COLO668 (cell line): ENCODE measurements at regions not wholly inside any gene's neighbourhood (a gene's known extent, or its start where the extent isn't known, plus 50 kb on each side); places are given as distances from the start of the nearest gene placed in this dataset.
A peak's percentile ranks its signal among the peaks of the same experiment; 100 is the strongest.
"Not testable (repeated sequence)": the region's sequence is repeated elsewhere in the genome, so short reads cannot be mapped to it uniquely, and the experiment has no call there.

ENCODE experiments used
- DNase-seq: peaks from one replicate; lab custom pipeline; 2025; ENCODE audit not compliant: unreplicated experiment; lab: John Stamatoyannopoulos, UW

- no peak for DNase-seq
These were observed 305.3 kb upstream of the RGS17 start for GRCh38 chr6:153436351-153436750.

- no peak for DNase-seq
These were observed 304.7 kb upstream of the RGS17 start for GRCh38 chr6:153435787-153436186.

- DNase-seq = no peak
These were observed 294.5 kb upstream of the RGS17 start for GRCh38 chr6:153425536-153425935.

DNA sequence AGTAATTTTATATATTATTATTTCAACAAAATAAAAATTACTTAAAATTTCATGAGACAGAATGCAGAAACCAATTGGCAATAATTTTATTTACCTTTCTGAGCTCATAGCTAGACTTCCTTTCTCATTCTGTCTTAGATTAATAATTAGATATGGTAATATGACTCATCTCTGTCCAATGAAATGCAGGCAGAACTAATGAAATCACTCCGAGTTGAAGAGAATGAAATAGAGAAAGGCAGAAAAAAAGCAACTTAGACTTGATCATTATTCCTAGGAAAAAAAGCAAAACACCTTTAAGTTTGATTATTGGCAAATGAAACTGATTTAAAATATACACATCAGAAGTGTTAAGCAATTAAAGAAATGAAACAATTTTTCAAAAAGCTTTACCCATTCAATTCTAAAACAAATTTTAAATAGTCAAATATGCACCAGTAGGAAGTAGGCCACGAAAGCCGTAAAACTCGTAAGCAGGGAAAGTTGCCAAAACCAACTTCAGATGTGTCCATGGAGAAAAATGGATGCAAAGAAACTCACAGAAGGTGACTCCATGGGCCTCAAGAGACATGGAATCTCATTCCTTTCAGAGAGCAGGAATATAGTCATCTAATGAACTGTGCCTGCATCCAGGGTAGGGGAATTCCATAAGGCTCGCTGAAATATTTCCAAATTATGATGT, 293.8 kb upstream of the RGS17 start:
- no peak for DNase-seq

DNA sequence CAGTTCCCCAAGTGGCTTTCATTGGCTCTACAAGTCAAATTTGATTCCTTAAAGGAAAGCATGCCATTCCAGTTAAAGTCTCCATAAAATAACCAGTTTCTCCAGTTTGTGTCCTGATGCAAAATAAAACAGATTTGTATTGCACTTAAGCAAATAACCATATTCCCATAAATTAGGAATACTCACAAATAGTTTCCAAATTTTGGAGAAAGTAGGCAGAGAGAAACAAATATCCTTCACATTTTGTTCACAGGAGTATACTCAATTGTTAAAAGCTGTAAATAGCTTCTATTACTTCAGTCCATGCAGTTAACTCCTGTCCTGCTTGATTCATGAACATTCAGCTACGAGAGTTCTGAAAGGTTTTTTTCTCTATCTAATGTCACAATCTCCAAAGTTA, 281.4 kb upstream of the RGS17 start:
- DNase-seq = no peak

DNA sequence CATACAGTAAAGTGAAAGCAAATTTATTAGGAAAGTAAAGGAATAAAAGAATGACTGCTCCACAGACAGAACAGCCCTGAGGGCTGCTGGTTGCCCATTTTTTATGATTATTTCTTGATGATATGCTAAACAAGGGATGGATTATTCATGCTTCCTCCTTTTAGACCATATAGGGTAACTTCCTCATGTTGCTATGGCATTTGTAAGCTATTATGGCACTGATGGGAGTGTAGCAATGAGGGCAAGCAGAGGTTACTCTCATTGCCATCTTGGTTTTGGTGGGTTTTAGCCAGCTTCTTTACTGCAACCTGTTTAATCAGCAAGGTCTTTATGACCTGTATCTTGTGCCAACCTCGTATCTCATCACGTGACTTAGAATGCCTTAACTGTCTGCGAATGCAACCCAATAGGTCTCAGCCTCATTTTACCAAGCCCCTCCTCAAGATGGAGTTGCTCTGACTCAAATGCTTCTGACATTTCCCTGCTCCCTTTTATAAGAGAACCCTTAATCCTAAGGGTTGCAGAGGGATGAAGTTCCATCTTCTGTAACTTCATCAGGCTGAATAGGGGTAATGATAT, 280.1 kb upstream of the RGS17 start:
- no peak for DNase-seq

- no peak for DNase-seq
These were observed 274.8 kb upstream of the RGS17 start for GRCh38 chr6:153405931-153406330.

DNA sequence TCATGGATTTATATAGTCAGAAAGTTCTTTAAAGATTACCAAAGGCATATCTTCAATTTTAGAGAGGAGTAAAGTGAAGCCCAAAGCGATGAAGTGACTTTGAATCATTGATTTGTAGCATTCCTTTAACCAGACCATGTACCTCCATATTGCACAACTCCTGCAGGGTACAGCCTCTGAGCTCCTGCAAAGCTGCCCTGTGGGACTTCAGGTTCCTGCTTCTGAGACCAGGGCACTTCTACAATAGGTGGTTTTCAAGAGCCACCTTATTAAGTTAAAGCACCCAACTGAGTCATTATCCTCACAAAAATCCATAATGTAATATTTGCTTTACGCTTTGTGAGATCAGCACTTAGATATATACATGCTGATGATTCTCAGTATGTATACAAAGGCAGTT, 270.7 kb upstream of the RGS17 start:
- DNase-seq = peak; percentile 1

GRCh38 chr6:153392156-153392555, 261.1 kb upstream of the RGS17 start:
- DNase-seq = no peak

GRCh38 chr6:153373869-153374268, 242.8 kb upstream of the RGS17 start:
- DNase-seq = no peak

DNA sequence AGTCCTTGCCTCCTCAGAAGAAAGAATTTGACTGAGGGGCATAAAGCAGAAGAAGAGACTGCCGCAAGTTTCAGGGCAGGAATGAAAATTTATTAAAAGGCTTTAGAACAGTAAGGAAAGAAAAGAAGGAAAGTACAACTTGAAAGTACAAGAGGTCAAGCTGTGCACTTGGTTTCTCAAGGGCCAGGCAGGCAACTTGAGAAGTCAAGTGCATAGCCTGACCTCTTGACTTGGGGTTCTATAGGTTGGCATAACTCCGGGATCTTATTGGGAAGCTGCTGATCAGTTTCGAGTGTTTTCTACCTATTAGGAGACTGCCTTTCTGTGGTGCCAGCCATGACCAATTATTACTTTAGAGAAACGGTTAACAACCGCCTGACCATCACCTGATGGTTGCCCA, 237.0 kb upstream of the RGS17 start:
- no peak for DNase-seq

- no peak for DNase-seq
These were observed 235.9 kb upstream of the RGS17 start for GRCh38 chr6:153367021-153367420.

DNA sequence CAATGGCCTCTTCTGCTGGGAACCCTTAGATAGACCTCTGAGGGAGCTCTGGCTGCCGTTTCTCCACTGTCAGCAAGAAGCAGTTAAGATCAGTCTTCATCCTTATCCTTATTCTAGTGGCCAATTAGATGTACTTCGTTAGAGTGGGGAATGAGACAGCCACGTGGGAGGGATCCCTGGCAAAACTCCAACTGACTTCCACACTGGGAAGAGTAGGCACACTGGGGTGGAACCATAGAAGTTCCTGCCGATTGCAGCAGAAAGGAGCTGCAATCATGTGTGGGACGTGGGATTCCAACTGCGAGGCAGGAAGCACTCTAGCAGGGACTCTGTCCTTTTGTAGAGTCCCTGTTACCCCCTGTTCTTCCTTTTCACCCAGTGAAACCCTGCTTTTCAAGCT, 226.3 kb upstream of the RGS17 start:
- DNase-seq = no peak

DNA sequence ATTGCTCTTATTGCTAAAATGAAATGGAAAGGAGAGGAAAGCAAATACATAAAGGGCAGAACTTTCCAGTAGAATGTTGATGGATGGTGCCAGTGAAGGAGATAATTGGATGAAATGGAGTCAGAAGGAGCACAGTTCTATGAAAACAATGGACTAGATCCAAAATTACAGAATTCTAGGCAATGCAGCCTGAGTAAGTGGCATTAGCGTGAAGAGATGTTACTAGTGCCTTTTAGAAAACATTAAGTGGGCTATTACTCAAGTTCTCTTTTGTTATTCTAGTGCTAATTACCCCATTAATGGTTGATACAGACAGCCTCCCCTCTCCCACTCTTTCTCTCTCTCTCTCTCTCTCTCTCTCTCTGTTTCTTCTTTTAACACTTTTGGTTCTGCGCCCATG, 209.5 kb upstream of the RGS17 start:
- DNase-seq = no peak

GRCh38 chr6:153334121-153334520, 203.0 kb upstream of the RGS17 start:
- DNase-seq = no peak

- DNase-seq = not testable (repeated sequence)
These were observed 200.1 kb upstream of the RGS17 start for GRCh38 chr6:153331221-153331620.

GRCh38 chr6:153328194-153328593, 197.1 kb upstream of the RGS17 start:
- DNase-seq = no peak

DNA sequence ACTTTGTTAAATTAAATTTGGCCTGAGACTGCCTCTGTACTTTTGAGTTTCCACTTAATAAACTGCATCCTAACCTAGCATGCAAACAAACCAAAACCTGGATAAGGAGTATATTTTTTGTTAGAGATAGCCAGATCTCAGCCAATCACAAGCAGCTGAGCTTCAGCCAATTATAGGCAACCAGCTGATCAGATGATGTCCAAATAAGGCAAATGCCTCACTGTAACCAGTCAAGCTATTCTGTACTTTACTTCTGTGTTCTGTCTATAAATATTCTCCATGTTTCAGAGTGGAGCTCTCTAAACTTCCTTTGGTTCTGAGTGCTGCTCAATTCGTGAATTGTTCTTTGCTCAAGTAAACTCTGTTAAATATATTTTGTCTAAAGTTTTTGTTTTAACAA, 194.6 kb upstream of the RGS17 start:
- no peak for DNase-seq

GRCh38 chr6:153312634-153313033, 181.6 kb upstream of the RGS17 start:
- peak; percentile 57 for DNase-seq

DNA sequence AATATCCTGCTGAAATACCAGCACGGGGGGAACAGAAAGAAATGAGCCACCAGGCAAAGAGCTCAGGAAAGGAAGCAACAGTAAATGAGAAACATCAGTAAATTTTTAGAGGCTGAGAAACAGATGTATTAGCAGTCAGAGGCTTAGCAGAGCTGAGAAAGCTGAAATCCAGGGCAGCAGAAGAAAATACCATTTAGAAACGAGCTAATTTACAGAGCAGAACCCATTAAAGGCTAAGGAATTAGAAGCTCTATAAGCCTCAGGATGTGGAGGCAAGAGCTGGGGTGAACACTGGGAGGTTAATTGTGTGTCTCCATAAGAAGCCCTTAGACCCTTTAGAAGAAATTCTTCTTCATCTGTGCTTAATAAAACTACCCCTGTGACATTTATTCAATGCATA, 178.6 kb upstream of the RGS17 start:
- no peak for DNase-seq

- no peak for DNase-seq
These were observed 171.1 kb upstream of the RGS17 start for GRCh38 chr6:153302133-153302532.

DNA sequence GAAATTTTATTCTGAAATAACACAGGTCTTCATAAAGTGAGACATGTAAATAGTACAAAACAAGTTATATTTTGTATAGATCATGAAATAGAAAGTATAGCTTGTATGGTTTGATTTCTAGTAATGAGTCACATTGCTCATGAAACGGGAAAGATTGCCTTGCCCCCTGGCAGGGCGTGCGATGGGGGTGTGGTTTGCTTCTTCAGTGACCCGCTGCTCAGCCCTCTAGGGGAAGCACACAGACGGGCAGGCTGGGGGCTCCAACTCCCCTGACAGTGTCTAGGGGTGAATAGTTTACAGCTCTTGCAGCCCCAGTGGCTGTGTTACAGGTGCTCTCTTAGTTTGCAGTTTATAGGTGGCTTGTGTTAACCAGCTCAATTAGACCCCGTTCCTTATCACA, 170.5 kb upstream of the RGS17 start:
- DNase-seq = no peak

GRCh38 chr6:153282456-153282855, 151.4 kb upstream of the RGS17 start:
- not testable (repeated sequence) for DNase-seq
